Activated naive CD8-positive, alpha-beta T cell (primary cell): ENCODE measurements at regions not wholly inside any gene's neighbourhood (a gene's known extent, or its start where the extent isn't known, plus 50 kb on each side); places are given as distances from the start of the nearest gene placed in this dataset.

Experiments
- H3K27ac Mint-ChIP-seq: one replicate; pipeline ENCODE4 v1.8.0; 2021; ENCODE audit warnings: mixed read lengths
- H3K27me3 Mint-ChIP-seq: one replicate; pipeline ENCODE4 v1.8.0; 2021; ENCODE audit warnings: mixed read lengths
- H3K36me3 Mint-ChIP-seq: one replicate; pipeline ENCODE4 v1.8.0; 2021; ENCODE audit warnings: mixed read lengths
- H3K4me1 Mint-ChIP-seq: one replicate; pipeline ENCODE4 v1.8.0; 2021; ENCODE audit warnings: low read depth, mixed read lengths
- H3K4me3 Mint-ChIP-seq: one replicate; pipeline ENCODE4 v1.8.0; 2021; ENCODE audit warnings: mild to moderate bottlenecking, mixed read lengths
- H3K9me3 Mint-ChIP-seq: one replicate; pipeline ENCODE4 v1.8.0; 2021; ENCODE audit warnings: low read depth, mixed read lengths

- H3K9me3 Mint-ChIP-seq: no peaks in the 10 kb centered on the region
- no peaks in the 10 kb centered on the region for H3K36me3 Mint-ChIP-seq
- no peaks in the 10 kb centered on the region for H3K27me3 Mint-ChIP-seq
- H3K27ac Mint-ChIP-seq: no peak overlapping the region
- H3K4me1 Mint-ChIP-seq: no peaks in the 10 kb centered on the region
- no peak overlapping the region for H3K4me3 Mint-ChIP-seq
These were observed 200.5 kb upstream of the HSF2 start for GRCh38 chr6:122198922-122199321.

GRCh38 chr6:122200440-122200839 is 199.0 kb upstream of the HSF2 start:
- H3K4me1 Mint-ChIP-seq: no peaks in the 10 kb centered on the region

GRCh38 chr6:122202576-122203137 is 196.8 kb upstream of the HSF2 start:
- H3K27ac Mint-ChIP-seq: no peak overlapping the region
- H3K4me1 Mint-ChIP-seq: no peaks in the 10 kb centered on the region
- no peak overlapping the region for H3K4me3 Mint-ChIP-seq
- H3K27me3 Mint-ChIP-seq: no peaks in the 10 kb centered on the region
- H3K36me3 Mint-ChIP-seq: no peaks in the 10 kb centered on the region
- H3K9me3 Mint-ChIP-seq: no peaks in the 10 kb centered on the region

More at GRCh38 chr6:122200440-122200839, 199.0 kb upstream of the HSF2 start:
- Mint-ChIP-seq H3K27ac (no peak overlapping the region), H3K4me3 (no peak overlapping the region), H3K27me3 (no peaks in the 10 kb centered on the region), H3K9me3 (no peaks in the 10 kb centered on the region), H3K36me3 (no peaks in the 10 kb centered on the region)

GRCh38 chr6:122207061-122207460 is 192.4 kb upstream of the HSF2 start:
- Mint-ChIP-seq H3K27me3 (no peaks in the 10 kb centered on the region), H3K27ac (no peak overlapping the region)

GRCh38 chr6:122207794-122208193 is 191.7 kb upstream of the HSF2 start:
- no peaks in the 10 kb centered on the region for H3K4me1 Mint-ChIP-seq
- no peaks in the 10 kb centered on the region for H3K36me3 Mint-ChIP-seq
- no peaks in the 10 kb centered on the region for H3K27me3 Mint-ChIP-seq
- H3K27ac Mint-ChIP-seq: no peak overlapping the region
- H3K9me3 Mint-ChIP-seq: no peaks in the 10 kb centered on the region
- no peak overlapping the region for H3K4me3 Mint-ChIP-seq

More at GRCh38 chr6:122207061-122207460, 192.4 kb upstream of the HSF2 start:
- Mint-ChIP-seq H3K4me3 (no peak overlapping the region), H3K36me3 (no peaks in the 10 kb centered on the region), H3K9me3 (no peaks in the 10 kb centered on the region), H3K4me1 (no peaks in the 10 kb centered on the region)

GRCh38 chr6:122214605-122215318 is 184.7 kb upstream of the HSF2 start:
- Mint-ChIP-seq H3K9me3 (no peaks in the 10 kb centered on the region), H3K4me3 (no peak overlapping the region), H3K4me1 (no peaks in the 10 kb centered on the region), H3K36me3 (no peaks in the 10 kb centered on the region), H3K27me3 (no peaks in the 10 kb centered on the region), H3K27ac (no peak overlapping the region)

- Mint-ChIP-seq H3K4me3 (no peak overlapping the region), H3K9me3 (no peaks in the 10 kb centered on the region), H3K27ac (no peak overlapping the region), H3K36me3 (no peaks in the 10 kb centered on the region), H3K4me1 (no peaks in the 10 kb centered on the region), H3K27me3 (no peaks in the 10 kb centered on the region)
These were observed 179.2 kb upstream of the HSF2 start for GRCh38 chr6:122220254-122220653.

- H3K4me3 Mint-ChIP-seq: no peak overlapping the region
- H3K4me1 Mint-ChIP-seq: no peaks in the 10 kb centered on the region
- no peaks in the 10 kb centered on the region for H3K27me3 Mint-ChIP-seq
- no peaks in the 10 kb centered on the region for H3K36me3 Mint-ChIP-seq
- H3K9me3 Mint-ChIP-seq: no peaks in the 10 kb centered on the region
- H3K27ac Mint-ChIP-seq: no peak overlapping the region
These were observed 176.7 kb upstream of the HSF2 start for GRCh38 chr6:122222761-122223160.

GRCh38 chr6:122223251-122223650 is 176.2 kb upstream of the HSF2 start:
- Mint-ChIP-seq H3K36me3 (no peaks in the 10 kb centered on the region), H3K9me3 (no peaks in the 10 kb centered on the region), H3K27ac (no peak overlapping the region), H3K4me3 (no peak overlapping the region), H3K4me1 (no peaks in the 10 kb centered on the region), H3K27me3 (no peaks in the 10 kb centered on the region)

- Mint-ChIP-seq H3K4me1 (no peaks in the 10 kb centered on the region), H3K36me3 (no peaks in the 10 kb centered on the region), H3K9me3 (peaks cover 9% of the 10 kb centered on the region), H3K4me3 (no peak overlapping the region), H3K27me3 (peaks cover 4% of the 10 kb centered on the region), H3K27ac (no peak overlapping the region)
These were observed 160.6 kb upstream of the HSF2 start for GRCh38 chr6:122238861-122239260.

GRCh38 chr6:122246906-122247658 is 152.4 kb upstream of the HSF2 start:
- no peak overlapping the region for H3K27ac Mint-ChIP-seq
- no peak overlapping the region for H3K4me3 Mint-ChIP-seq
- H3K9me3 Mint-ChIP-seq: peaks cover 14% of the 10 kb centered on the region
- H3K27me3 Mint-ChIP-seq: no peaks in the 10 kb centered on the region
- no peaks in the 10 kb centered on the region for H3K36me3 Mint-ChIP-seq
- no peaks in the 10 kb centered on the region for H3K4me1 Mint-ChIP-seq

GRCh38 chr6:122248001-122248669 is 151.3 kb upstream of the HSF2 start:
- Mint-ChIP-seq H3K4me3 (no peak overlapping the region), H3K27ac (no peak overlapping the region), H3K4me1 (no peaks in the 10 kb centered on the region), H3K36me3 (no peaks in the 10 kb centered on the region), H3K9me3 (peaks cover 12% of the 10 kb centered on the region), H3K27me3 (no peaks in the 10 kb centered on the region)

GRCh38 chr6:122248844-122249243 is 150.6 kb upstream of the HSF2 start:
- Mint-ChIP-seq H3K9me3 (peaks cover 5% of the 10 kb centered on the region), H3K4me1 (no peaks in the 10 kb centered on the region), H3K36me3 (no peaks in the 10 kb centered on the region), H3K27me3 (no peaks in the 10 kb centered on the region), H3K27ac (no peak overlapping the region), H3K4me3 (no peak overlapping the region)

- H3K9me3 Mint-ChIP-seq: no peaks in the 10 kb centered on the region
- no peaks in the 10 kb centered on the region for H3K4me1 Mint-ChIP-seq
- no peak overlapping the region for H3K27ac Mint-ChIP-seq
- no peak overlapping the region for H3K4me3 Mint-ChIP-seq
- H3K27me3 Mint-ChIP-seq: peaks cover 2% of the 10 kb centered on the region
- H3K36me3 Mint-ChIP-seq: no peaks in the 10 kb centered on the region
These were observed 140.6 kb upstream of the HSF2 start for GRCh38 chr6:122258839-122259238.

- no peak overlapping the region for H3K27ac Mint-ChIP-seq
- no peak overlapping the region for H3K4me3 Mint-ChIP-seq
- H3K27me3 Mint-ChIP-seq: peaks cover 2% of the 10 kb centered on the region
- no peaks in the 10 kb centered on the region for H3K36me3 Mint-ChIP-seq
- H3K4me1 Mint-ChIP-seq: no peaks in the 10 kb centered on the region
- peaks cover 3% of the 10 kb centered on the region for H3K9me3 Mint-ChIP-seq
These were observed 134.9 kb upstream of the HSF2 start for GRCh38 chr6:122264557-122264956.
